ENCODE measurements at regions not wholly inside any gene's neighbourhood (a gene's known extent, or its start where the extent isn't known, plus 50 kb on each side); places are given as distances from the start of the nearest gene placed in this dataset.
"Not testable (repeated sequence)": the region's sequence is repeated elsewhere in the genome, so short reads cannot be mapped to it uniquely, and the experiment has no call there.

GRCh38 chr13:81907787-81908372 is 1567.0 kb upstream of the SPRY2 start:
- no peak for DNase-seq

- DNase-seq: no peak
Observed at GRCh38 chr13:81888855-81889254, 1547.9 kb upstream of the SPRY2 start.

- DNase-seq: no peak
Observed at GRCh38 chr13:81874681-81875661, 1534.0 kb upstream of the SPRY2 start.

DNA sequence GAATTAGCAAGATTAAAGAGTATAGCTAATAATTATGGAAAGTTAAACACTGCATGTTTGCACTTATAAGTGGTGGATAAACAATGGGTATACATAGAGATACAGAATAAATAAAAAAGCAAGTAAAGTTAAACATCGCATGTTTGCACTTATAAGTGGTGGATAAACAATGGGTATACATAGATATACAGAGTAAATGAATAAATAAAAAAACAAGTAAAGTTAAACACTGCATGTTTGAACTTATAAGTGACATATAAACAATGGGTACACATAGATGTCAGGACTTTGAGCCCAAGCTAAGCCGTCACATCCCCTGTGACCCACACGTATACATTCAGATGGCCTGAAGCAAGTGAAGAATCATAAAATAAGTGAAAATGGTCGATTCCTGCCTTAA is 1533.3 kb upstream of the SPRY2 start:
- DNase-seq: no peak

GRCh38 chr13:81872581-81872980 is 1531.7 kb upstream of the SPRY2 start:
- no peak for DNase-seq

DNA sequence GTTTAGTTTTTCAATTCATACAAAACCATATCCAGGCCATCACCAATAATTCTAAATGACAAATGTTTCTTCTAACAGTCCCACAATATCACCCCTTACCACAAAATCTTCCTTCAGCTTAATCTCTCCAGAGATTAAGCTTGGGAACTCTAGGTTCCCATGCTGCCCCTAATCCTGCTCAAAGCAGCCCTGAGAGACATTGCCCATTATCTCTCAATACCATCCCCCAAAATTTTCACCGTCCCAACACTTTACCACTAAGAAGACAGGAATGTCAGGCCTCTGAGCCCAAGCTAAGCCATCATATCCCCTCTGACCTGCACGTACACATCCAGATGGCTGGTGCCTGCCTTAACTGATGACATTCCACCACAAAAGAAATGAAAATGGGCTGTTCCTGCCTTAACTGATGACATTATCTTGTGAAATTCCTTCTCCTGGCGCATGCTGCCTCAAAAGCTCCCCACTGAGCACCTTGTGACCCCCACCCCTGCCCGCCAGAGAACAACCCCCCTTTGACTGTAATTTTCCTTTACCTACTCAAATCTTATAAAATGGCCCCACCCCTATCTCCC is 1530.9 kb upstream of the SPRY2 start:
- not testable (repeated sequence) for DNase-seq

GRCh38 chr13:81848291-81848690 is 1507.4 kb upstream of the SPRY2 start:
- DNase-seq: no peak

DNA sequence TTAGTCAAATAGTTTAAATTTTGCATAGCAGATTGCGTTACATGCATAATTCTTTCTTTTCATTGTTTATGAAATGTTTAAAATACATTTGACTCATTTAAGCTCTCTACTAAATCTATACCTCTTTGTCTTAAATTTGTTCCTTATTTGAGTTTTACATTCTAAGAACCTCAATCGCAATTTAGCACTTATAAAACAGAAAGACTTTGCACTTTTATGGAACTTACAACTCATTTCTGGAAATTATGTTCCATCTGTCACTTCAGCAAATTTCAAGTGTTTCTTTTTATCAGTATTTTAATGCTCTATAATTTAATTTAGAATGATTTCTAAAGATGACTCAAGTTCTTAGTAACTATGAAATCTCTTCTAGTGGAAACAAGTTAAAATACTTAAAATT is 1505.8 kb upstream of the SPRY2 start:
- no peak for DNase-seq

- DNase-seq: no peak
Observed at GRCh38 chr13:81821259-81821658, 1480.3 kb upstream of the SPRY2 start.

- DNase-seq: no peak
Observed at GRCh38 chr13:81800433-81800832, 1459.5 kb upstream of the SPRY2 start.

- DNase-seq: no peak
Observed at GRCh38 chr13:81795710-81796109, 1454.8 kb upstream of the SPRY2 start.

DNA sequence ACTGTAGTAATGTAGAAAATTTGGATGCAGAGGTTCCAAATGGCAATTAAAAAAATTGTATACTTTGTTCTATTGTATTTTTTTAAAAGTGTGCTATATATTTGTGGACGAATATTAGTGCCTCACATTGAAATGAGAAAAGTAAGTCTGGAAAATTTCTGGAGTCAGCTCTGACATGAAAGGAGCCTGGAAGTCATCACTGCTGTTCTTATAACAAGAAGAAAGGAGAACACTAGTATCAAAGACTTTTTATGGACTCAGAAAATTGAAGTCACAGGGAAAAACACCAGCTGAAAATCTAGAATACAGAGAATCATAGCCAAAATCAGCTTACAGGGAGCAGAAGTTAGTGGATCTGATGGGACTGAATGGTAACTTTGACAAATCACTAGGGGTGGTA is 1450.7 kb upstream of the SPRY2 start:
- no peak for DNase-seq

DNA sequence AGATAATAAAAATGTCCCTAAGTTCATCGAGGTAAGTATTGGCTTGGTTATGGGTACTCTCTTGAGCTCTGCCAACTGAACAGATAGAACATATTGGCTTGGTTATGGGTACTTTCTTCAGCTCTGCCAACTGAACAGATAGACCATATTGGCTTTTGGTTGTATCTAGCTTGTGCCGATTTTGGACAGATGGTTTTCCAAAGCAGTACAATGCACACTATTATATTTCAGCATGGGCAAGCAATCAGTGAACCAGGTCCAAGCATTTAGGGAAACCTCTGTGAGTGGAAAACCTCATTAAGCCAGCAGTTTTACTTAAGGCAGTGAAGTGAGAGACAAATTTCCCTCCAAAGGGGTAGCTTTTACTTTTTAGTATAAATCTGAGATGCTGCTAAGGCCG is 1440.5 kb upstream of the SPRY2 start:
- no peak for DNase-seq

DNA sequence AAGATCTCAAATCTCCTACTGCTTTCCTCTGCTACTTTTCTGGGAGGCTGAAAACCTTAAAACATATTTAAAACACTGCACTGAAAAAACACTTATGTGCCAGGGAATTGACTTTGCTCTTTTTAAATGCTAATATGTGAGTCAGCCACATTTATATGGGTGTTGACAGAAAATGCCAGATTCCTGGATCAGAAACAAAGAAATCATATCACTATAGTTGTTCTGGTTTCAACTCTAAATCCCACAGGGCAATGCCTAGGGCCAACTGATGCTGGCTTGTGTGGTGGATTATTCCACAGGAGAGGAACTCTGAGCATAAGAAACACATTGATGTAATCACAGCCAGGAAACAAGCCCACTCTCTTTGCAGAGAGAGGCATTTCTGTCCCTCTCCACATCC is 1439.0 kb upstream of the SPRY2 start:
- DNase-seq: no peak

GRCh38 chr13:81778350-81778749 is 1437.4 kb upstream of the SPRY2 start:
- DNase-seq: no peak

DNA sequence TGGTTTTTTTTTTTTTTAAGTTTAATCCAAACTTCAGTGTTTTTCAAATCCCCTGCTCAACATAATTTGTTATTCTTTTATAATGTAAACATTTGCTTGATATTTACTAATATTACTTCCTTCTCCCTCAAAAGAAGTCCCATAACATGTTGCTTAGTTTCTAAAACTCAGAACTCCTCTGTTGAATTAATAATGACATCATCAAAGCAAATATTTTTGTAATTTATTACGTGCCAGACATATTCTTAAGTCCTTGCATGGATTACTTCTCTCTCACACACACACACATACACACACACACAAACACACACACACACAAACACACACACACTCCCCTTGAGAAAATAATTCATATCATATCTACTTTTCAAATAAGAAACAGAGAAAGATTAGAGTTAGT is 1432.3 kb upstream of the SPRY2 start:
- DNase-seq: no peak

- DNase-seq: no peak
Observed at GRCh38 chr13:81771951-81772350, 1431.0 kb upstream of the SPRY2 start.

DNA sequence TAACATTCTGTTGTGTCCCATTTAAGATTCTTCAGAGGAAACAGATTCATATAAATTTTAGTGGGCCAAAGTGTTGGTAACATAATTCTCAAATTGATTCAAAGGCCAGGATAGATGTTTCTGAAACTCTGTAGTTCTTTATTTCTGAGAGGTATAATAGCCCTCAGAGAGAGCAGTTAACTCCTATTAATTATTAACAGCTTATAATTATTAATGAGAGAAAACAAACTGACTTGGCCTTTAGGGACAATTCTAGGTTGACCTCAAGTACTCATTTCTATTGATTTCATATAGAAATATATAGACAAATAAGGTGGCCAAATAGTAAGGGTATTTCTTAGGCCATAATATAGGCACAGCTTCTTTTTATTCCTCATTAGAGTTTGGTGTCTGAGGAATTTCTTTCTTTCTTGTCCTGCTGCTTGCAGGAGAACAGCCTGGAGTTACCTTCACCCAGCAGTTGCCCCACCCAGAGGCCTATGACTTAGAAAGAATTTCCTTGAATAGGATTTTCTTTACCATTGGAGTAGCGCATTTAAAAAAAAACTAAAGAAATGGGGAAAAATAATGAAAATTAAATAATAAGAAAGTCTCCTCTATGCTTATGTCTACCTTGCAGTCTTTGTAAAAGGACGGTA is 1430.1 kb upstream of the SPRY2 start:
- DNase-seq: no peak

DNA sequence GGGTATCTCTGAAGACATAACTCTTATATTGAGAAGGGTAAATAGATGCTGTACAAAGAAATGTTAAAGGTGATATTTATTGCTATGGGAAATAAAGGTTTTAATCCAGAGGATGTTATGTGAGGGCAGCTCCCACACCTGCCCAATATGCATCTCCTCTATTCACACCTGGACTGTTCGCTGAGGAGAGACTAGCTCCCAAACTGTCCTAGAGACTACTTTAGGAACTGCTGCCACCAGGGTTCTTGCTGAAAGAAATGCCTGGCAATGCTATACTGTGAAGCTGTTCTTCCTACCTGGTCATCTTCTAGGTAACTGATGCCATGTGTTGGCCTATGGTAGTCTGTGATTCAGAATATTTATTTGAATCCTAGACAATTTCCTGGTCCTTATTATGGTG is 1421.5 kb upstream of the SPRY2 start:
- no peak for DNase-seq

DNA sequence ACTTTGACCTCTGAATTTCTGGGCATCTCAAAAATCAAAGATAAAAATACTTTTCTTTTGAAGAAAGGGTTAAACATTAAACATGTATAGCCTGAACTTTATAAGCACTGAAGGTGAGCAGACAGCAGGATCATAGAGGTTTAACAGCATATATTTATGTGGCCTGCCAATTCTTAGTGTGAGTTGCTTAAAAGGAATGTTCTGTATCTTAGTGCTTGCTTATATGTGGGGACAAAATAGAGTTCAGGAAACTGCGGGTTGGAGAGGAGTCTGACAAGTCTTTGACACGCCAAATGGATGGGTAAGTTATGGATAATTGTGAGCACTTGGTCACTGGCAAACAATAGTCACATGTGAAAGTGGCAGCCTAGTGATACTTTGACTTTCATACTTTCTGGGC is 1419.4 kb upstream of the SPRY2 start:
- DNase-seq: no peak

- no peak for DNase-seq
Observed at GRCh38 chr13:81757348-81757970, 1416.5 kb upstream of the SPRY2 start.

DNA sequence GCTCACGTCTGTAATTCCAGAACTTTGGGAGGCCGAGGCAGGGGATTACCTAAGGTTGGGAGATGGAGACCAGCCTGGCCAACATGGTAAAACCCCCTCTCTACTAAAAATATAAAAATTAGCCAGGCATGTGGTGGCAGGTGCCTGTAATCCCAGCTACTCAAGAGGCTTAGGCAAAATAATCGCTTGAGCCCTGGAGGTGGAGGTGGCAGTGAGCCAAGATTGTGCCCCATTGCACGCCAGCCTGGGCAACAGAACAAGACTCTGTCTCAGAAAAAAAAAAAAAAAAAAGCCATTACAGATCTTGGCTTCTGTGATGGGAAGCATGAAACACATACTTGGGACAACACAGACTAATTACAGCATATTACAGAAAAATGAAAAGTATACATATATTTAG is 1404.5 kb upstream of the SPRY2 start:
- DNase-seq: no peak

DNA sequence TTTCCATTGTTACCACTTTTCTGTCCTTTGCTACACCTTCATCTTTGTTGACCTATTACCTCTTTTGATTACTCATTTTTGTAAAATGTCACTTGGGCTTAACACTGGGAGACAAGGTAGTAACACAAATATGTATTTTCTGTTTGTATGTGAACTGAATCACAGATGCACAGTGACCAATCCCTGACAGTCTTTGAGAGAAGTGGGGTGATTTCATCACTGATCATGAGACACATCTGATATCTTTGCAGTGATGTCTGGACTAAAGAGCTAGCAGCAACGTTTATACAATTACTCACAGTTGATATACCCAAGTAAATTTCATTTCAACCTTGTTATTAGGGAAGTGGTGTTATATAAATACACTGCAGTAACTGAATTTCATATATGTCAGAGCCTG is 1397.4 kb upstream of the SPRY2 start:
- DNase-seq: no peak

Data from NCI-H2107 (cell line).